ENCODE measurements at regions not wholly inside any gene's neighbourhood (a gene's known extent, or its start where the extent isn't known, plus 50 kb on each side); places are given as distances from the start of the nearest gene placed in this dataset.

DNA sequence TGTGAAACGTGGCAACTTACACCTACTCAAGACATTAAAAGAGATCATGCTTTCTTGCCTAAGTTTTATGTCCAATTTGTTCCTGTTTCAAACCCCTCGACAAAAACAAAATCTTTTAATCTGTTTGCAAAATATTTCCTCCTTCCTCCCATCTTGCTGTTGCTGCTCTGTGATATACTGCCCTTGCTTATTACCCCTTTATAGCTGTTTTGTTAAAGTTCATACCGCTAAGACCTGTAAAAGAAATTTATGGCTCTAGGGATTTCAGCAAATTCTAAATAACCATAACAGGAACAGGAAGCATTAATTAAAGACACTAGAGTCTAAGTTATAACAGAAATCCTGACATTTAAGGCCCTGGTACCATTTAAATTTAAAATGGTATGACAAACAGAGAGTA is 1268.2 kb upstream of the PIK3C3 start:
- Mint-ChIP-seq H3K4me3 (no peak overlapping the region), H3K4me1 (no peaks in the 10 kb centered on the region), H3K27ac (no peak overlapping the region), H3K9me3 (no peaks in the 10 kb centered on the region), H3K27me3 (ENCODE audit: insufficient read depth, low read depth, poor library complexity) (no peaks in the 10 kb centered on the region), H3K36me3 (ENCODE audit: low read depth) (no peaks in the 10 kb centered on the region)
- no peak overlapping the region for H3K4me3 ChIP-seq
- H3K9me2 ChIP-seq (ENCODE audit: insufficient read depth), result no peaks in the 10 kb centered on the region
- H2AFZ ChIP-seq, result no peak overlapping the region
- TF ChIP-seq EZH2phosphoT487 (IDR thresholded peaks at IDR 0.05; ENCODE audit: unreplicated experiment), result no peak
- TF ChIP-seq, protein P1, sequence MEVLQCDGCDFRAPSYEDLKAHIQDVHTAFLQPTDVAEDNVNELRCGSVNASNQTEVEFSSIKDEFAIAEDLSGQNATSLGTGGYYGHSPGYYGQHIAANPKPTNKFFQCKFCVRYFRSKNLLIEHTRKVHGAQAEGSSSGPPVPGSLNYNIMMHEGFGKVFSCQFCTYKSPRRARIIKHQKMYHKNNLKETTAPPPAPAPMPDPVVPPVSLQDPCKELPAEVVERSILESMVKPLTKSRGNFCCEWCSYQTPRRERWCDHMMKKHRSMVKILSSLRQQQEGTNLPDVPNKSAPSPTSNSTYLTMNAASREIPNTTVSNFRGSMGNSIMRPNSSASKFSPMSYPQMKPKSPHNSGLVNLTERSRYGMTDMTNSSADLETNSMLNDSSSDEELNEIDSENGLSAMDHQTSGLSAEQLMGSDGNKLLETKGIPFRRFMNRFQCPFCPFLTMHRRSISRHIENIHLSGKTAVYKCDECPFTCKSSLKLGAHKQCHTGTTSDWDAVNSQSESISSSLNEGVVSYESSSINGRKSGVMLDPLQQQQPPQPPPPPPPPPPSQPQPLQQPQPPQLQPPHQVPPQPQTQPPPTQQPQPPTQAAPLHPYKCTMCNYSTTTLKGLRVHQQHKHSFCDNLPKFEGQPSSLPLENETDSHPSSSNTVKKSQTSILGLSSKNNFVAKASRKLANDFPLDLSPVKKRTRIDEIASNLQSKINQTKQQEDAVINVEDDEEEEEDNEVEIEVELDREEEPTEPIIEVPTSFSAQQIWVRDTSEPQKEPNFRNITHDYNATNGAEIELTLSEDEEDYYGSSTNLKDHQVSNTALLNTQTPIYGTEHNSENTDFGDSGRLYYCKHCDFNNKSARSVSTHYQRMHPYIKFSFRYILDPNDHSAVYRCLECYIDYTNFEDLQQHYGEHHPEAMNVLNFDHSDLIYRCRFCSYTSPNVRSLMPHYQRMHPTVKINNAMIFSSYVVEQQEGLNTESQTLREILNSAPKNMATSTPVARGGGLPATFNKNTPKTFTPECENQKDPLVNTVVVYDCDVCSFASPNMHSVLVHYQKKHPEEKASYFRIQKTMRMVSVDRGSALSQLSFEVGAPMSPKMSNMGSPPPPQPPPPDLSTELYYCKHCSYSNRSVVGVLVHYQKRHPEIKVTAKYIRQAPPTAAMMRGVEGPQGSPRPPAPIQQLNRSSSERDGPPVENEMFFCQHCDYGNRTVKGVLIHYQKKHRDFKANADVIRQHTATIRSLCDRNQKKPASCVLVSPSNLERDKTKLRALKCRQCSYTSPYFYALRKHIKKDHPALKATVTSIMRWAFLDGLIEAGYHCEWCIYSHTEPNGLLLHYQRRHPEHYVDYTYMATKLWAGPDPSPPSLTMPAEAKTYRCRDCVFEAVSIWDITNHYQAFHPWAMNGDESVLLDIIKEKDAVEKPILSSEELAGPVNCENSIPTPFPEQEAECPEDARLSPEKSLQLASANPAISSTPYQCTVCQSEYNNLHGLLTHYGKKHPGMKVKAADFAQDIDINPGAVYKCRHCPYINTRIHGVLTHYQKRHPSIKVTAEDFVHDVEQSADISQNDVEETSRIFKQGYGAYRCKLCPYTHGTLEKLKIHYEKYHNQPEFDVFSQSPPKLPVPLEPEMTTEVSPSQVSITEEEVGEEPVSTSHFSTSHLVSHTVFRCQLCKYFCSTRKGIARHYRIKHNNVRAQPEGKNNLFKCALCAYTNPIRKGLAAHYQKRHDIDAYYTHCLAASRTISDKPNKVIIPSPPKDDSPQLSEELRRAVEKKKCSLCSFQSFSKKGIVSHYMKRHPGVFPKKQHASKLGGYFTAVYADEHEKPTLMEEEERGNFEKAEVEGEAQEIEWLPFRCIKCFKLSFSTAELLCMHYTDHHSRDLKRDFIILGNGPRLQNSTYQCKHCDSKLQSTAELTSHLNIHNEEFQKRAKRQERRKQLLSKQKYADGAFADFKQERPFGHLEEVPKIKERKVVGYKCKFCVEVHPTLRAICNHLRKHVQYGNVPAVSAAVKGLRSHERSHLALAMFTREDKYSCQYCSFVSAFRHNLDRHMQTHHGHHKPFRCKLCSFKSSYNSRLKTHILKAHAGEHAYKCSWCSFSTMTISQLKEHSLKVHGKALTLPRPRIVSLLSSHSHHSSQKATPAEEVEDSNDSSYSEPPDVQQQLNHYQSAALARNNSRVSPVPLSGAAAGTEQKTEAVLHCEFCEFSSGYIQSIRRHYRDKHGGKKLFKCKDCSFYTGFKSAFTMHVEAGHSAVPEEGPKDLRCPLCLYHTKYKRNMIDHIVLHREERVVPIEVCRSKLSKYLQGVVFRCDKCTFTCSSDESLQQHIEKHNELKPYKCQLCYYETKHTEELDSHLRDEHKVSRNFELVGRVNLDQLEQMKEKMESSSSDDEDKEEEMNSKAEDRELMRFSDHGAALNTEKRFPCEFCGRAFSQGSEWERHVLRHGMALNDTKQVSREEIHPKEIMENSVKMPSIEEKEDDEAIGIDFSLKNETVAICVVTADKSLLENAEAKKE (CRISPR knock-in tag; IDR thresholded peaks at IDR 0.05), result no peak
- TF ChIP-seq CREB1 (CRISPR knock-in tag; IDR thresholded peaks at IDR 0.05; ENCODE audit: low read depth), result no peak
- TF ChIP-seq, protein P2, sequence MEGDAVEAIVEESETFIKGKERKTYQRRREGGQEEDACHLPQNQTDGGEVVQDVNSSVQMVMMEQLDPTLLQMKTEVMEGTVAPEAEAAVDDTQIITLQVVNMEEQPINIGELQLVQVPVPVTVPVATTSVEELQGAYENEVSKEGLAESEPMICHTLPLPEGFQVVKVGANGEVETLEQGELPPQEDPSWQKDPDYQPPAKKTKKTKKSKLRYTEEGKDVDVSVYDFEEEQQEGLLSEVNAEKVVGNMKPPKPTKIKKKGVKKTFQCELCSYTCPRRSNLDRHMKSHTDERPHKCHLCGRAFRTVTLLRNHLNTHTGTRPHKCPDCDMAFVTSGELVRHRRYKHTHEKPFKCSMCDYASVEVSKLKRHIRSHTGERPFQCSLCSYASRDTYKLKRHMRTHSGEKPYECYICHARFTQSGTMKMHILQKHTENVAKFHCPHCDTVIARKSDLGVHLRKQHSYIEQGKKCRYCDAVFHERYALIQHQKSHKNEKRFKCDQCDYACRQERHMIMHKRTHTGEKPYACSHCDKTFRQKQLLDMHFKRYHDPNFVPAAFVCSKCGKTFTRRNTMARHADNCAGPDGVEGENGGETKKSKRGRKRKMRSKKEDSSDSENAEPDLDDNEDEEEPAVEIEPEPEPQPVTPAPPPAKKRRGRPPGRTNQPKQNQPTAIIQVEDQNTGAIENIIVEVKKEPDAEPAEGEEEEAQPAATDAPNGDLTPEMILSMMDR (conservative IDR thresholded peaks at IDR 0.05; ENCODE audit: low read depth in 2 of 2), result no peak
- TF ChIP-seq, protein P3, sequence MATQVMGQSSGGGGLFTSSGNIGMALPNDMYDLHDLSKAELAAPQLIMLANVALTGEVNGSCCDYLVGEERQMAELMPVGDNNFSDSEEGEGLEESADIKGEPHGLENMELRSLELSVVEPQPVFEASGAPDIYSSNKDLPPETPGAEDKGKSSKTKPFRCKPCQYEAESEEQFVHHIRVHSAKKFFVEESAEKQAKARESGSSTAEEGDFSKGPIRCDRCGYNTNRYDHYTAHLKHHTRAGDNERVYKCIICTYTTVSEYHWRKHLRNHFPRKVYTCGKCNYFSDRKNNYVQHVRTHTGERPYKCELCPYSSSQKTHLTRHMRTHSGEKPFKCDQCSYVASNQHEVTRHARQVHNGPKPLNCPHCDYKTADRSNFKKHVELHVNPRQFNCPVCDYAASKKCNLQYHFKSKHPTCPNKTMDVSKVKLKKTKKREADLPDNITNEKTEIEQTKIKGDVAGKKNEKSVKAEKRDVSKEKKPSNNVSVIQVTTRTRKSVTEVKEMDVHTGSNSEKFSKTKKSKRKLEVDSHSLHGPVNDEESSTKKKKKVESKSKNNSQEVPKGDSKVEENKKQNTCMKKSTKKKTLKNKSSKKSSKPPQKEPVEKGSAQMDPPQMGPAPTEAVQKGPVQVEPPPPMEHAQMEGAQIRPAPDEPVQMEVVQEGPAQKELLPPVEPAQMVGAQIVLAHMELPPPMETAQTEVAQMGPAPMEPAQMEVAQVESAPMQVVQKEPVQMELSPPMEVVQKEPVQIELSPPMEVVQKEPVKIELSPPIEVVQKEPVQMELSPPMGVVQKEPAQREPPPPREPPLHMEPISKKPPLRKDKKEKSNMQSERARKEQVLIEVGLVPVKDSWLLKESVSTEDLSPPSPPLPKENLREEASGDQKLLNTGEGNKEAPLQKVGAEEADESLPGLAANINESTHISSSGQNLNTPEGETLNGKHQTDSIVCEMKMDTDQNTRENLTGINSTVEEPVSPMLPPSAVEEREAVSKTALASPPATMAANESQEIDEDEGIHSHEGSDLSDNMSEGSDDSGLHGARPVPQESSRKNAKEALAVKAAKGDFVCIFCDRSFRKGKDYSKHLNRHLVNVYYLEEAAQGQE (IDR thresholded peaks at IDR 0.05; ENCODE audit: unreplicated experiment), result no peak
- no peak for TF ChIP-seq JUNB (IDR thresholded peaks at IDR 0.05; ENCODE audit: unreplicated experiment)
- TF ChIP-seq ZNF331 (CRISPR knock-in tag; IDR thresholded peaks at IDR 0.05; ENCODE audit: low read depth), result no peak
- no peak for TF ChIP-seq EZH2 (IDR thresholded peaks at IDR 0.05; ENCODE audit: low read depth, unreplicated experiment)
- TF ChIP-seq POLR2AphosphoS5 (IDR thresholded peaks at IDR 0.05; ENCODE audit: low read depth), result no peak
- TF ChIP-seq STAT1 (IDR thresholded peaks at IDR 0.05; ENCODE audit: unreplicated experiment), result no peak
- no peak for TF ChIP-seq ZNF114 (CRISPR knock-in tag; IDR thresholded peaks at IDR 0.05)
- TF ChIP-seq, protein P4, sequence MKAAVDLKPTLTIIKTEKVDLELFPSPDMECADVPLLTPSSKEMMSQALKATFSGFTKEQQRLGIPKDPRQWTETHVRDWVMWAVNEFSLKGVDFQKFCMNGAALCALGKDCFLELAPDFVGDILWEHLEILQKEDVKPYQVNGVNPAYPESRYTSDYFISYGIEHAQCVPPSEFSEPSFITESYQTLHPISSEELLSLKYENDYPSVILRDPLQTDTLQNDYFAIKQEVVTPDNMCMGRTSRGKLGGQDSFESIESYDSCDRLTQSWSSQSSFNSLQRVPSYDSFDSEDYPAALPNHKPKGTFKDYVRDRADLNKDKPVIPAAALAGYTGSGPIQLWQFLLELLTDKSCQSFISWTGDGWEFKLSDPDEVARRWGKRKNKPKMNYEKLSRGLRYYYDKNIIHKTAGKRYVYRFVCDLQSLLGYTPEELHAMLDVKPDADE (IDR thresholded peaks at IDR 0.05), result no peak
- ATAC-seq (no peak), DNase-seq (ENCODE audit: low spot score) (no peak)
- no peaks in the 10 kb centered on the region for H3K79me2 ChIP-seq (replicated peaks; ENCODE audit: insufficient read depth)
- no peaks in the 10 kb centered on the region for H3K4me1 ChIP-seq (ENCODE audit: insufficient read depth)
- H3K27ac ChIP-seq (ENCODE audit: low read depth), result no peak overlapping the region
- no peak overlapping the region for H3K4me2 ChIP-seq
- H3K27me3 ChIP-seq (ENCODE audit: insufficient read depth), result no peaks in the 10 kb centered on the region
- H4K20me1 ChIP-seq (replicated peaks; ENCODE audit: insufficient read depth), result no peaks in the 10 kb centered on the region
- no peaks in the 10 kb centered on the region for H3K36me3 ChIP-seq (ENCODE audit: insufficient read depth)
- no peaks in the 10 kb centered on the region for H3F3A ChIP-seq (replicated peaks; ENCODE audit: low read depth)

Measured in GM23338 (cell line).